Suppressor macrophage treated with lipopolysaccharide for 1 hour (primary cell): ENCODE measurements at regions not wholly inside any gene's neighbourhood (a gene's known extent, or its start where the extent isn't known, plus 50 kb on each side); places are given as distances from the start of the nearest gene placed in this dataset.
A peak's percentile ranks its signal among the peaks of the same experiment; 100 is the strongest.

Experiments
- DNase-seq, 3 donors: peaks; one replicate each; pipeline ENCODE4 v3.0.0-alpha.2; 2020 to 2022

GRCh38 chr2:64196963-64197362, 52.7 kb upstream of the PELI1 start:
- no peak for DNase-seq

GRCh38 chr2:64201151-64201550, 56.9 kb upstream of the PELI1 start:
- no peak for DNase-seq

DNA sequence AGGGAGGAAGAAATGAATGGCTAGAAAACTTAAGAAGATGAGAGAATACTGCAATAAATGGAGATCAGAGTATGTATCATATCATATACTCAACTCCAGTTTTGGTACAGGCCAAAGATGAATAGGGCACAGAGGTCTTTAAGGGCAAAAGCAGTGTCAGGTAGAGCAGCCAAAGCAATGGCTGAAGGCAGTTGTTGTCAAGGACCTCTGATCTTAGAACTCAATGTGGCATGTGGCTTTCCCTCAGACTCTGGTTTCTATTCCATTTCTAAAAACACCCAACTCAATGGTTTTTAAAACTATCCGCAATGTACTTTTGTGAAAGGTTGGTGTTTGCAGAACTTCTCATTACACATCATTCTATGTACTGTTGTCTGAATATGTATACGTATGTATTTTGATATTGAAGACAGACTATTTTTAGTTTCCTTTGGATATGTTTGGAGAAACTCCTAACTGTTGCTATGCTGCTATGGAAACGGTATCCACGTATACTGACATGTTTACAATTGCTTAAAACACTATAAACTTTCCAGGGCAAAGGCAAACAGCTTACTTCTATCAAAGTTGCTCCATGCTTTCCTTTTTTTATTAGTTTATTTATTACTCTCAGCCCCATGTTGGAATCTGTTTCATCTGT, 58.1 kb upstream of the PELI1 start:
- DNase-seq, result peak in 1 of 3 donors; percentile 66

GRCh38 chr2:64203131-64203857, 59.1 kb upstream of the PELI1 start:
- peak; percentile 50 to 72 (median 55) for DNase-seq

DNA sequence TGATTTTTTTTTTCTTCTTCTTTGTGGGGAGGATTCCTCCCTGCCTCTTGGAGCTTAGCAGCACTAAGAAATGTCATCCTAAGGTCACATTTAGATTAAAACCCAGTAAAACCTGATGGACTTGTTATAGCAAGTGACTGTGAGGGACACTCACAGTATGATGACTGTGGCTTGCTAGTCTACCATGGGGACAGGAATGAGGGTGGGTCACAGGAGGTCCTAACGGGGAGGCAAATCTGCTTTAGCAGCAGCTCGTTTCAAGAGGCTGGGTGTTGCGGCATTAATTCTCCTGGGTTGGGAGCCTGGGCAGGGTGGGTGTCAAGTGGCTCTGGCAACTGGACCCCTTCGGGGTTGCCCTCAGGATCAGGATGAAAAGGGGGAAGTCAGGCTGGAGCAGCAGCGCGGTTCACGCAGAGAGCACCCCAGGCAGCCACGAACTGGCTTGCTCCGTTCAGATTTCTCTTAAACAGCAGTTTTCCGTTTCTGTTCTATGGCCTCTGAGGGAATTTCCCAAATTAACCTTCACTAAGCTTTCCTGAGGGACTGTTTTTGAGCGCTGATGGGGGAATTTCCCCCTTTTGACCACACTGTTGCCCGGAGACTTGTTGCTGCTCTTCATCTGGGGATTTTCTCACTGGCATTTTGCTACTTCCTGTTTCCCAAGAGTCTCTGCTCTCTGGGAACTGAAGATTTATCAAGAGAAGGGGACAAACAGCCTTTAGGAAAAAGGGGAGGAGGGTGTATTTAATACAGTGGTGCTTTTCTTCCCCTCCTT, 59.8 kb upstream of the PELI1 start:
- peak; percentile 94 to 100 (median 99) for DNase-seq

GRCh38 chr2:64204703-64205102, 60.5 kb upstream of the PELI1 start:
- peak in 1 of 3 donors; percentile 43 for DNase-seq

DNA sequence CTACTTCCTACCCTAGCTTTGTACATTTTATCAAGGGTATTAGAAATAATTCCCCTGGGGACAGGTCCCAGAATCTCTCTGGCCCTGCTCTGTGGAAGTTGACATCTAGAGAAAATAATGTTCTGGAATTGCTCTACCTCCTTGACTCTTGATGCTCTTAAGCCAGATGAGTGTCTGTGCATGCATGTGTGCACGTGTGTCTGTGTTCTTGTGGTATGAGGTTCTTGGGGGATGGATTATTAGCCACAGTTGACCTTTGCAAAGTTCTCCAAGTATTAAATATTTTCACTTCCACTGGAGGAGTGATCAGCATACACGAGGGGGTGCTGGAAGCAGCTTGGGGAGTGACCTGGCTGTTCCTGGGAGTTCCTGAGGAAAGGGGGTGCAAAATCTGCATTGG, 61.2 kb upstream of the PELI1 start:
- peak in 1 of 3 donors; percentile 17 for DNase-seq

DNA sequence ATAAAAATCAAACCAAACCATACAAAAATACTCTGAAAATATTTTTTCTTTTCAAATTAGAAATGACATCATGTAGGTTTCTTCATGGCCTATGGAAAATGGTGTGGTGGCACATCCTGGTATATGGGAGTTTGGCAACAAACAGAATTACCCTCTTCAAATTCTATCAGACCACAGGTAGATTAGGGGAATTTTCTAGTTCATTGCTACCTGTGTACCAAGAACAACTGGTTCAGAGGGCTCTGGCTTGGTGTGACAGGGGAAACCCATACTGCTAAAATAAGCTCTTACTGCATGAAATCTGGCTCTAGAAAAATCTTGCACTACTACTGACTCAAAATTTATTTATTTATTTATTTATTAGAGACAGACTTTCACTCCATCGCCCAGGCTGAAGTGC, 63.4 kb upstream of the PELI1 start:
- DNase-seq, result no peak

GRCh38 chr2:64210816-64211215, 66.6 kb upstream of the PELI1 start:
- DNase-seq, result no peak

- DNase-seq, result peak; percentile 60 to 79 (median 65)
Observed at GRCh38 chr2:64211276-64211921, 67.2 kb upstream of the PELI1 start.

DNA sequence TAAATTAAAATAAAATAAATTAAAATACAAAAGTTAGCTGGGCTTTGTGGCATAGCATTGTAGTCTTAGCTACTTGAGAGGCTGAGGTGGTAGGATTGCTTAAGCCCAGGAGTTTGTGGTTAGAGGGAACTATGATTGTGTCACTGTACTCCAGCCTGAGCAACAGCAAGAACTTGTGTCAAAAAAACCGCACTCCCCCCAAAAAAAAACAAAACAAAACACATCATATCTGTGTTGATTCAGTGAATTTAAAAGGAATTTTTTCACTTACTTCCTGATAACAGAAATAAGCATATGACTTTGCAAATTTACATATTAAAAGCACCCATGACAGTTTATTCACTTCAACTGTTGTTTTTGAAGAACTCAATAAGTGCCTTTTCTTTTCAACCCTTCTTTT, 68.1 kb upstream of the PELI1 start:
- DNase-seq, result peak; percentile 88 to 99 (median 94)

- peak; percentile 67 to 96 (median 83) for DNase-seq
Observed at GRCh38 chr2:64212801-64213321, 68.6 kb upstream of the PELI1 start.

DNA sequence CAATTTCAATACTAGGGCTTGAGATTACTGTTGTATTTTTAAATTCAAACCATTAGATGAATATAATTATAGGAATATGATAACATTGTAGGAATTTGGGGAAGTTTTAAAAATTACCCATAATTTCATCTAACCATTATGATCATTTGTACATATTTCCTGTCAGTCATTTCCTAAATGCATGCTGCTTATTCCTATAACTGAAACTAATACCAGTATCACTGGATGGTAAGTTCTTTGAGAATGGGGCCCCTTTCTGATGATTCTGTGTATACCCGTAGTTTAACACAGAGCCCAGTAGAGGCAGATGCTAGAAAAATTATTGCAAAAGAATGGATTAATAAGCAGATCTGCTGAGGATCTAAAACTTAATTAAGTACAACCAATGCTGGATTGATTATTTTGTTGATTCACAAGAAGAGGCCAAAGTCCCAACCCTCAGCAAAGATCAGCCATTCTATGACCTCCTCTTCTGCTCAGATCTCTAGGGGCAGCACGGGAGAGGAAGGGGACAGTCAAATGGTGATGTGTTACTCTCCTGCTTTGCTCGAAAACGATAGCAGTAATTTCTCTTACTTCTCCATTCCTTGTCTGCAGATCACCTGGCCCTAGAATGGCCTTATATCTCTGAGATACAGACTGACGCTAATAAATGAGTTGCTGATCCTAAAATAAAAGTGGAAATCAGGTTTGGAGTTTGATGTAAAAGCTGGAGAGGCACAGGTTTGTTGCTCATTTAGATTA, 69.5 kb upstream of the PELI1 start:
- DNase-seq, result peak; percentile 58 to 93 (median 80)

GRCh38 chr2:64214281-64215115, 70.3 kb upstream of the PELI1 start:
- peak; percentile 63 to 90 (median 74) for DNase-seq

- no peak for DNase-seq
Observed at GRCh38 chr2:64217198-64217869, 73.1 kb upstream of the PELI1 start.

- DNase-seq, result no peak
Observed at GRCh38 chr2:64218137-64218802, 74.0 kb upstream of the PELI1 start.

DNA sequence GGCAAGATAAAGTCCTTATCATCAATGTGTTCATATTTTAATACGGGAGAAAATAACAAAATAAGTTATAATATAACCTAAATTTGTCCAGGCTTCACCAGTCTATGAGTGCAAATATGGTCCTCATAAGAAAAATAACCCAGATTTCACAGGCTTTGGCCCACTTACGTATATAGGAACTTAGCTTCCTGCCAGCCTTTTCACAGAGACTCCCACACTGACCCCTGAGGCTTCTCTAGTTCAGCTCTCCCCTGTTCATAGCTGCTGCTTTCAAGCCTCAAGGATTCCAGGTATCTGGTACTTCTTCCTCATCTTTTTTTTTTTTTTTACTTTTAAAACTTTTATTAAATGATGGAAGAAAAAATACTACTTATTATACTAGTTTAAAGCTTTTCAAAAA, 74.9 kb upstream of the PELI1 start:
- DNase-seq, result peak; percentile 60 to 68 (median 64)

DNA sequence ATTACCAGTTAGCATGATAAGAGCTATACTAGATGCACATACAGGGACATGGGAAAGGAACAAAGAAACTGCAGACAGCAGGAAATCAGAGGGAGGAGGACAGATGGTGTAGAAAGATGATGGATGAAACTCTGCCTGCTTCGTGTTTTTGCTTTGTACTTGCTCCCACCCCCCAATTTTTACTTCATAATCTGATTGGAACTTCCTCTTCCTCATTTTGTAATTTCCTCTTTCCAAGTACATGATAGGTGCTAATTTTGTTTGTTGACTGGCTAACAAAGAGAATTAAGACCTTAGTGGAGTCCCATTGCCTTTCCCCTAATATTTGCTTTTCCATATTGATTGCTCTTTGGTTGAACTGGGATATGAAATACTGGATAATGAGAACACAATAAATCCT, 76.0 kb upstream of the PELI1 start:
- DNase-seq, result peak; percentile 35 to 65 (median 62)

DNA sequence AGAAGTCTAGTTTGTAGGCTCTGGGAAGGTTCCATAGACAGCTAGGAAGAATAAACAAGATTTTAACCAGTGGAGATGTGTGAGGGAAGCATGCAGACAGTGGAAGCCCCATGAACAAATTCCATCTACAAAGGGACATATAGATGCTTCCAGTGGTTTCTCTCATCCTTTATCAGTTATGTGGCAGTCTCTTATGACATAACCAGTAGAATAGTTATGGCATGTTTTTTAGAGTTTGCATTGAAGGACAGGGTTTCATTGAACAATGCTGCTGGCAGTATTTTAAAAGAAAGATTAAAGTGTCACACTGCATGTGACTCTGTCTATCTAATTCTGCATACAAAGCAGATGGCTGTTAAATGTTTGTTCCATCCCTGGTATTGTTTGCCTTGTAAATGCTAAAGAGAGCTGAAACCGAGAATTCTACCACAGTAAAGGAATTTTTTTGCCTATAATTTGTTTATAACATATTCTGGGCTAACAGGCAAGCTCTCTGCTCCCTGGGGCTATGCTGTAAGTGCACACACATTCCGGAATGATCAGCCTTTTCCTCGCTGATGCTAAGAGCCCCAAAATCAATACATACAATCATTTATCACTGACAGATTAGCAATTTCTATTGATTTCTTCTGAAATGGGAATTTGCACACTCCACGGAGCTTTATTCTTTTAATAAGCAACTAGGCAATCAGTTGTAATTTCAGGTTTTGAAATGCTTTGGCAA, 76.8 kb upstream of the PELI1 start:
- no peak for DNase-seq
